HepG2 (cell line): ENCODE measurements at regions not wholly inside any gene's neighbourhood (a gene's known extent, or its start where the extent isn't known, plus 50 kb on each side); places are given as distances from the start of the nearest gene placed in this dataset.

Source experiments
- BCL3 ChIP-seq: sonication (generic); formaldehyde crosslinking; IDR thresholded peaks from 2 replicates; pipeline ENCODE4 v1.5.1; 2020; ENCODE audit warnings: mild to moderate bottlenecking, missing genetic modification reagents, moderate library complexity
- E2F2 ChIP-seq: sonication (generic); formaldehyde crosslinking; IDR thresholded peaks from 2 replicates; pipeline ENCODE4 v1.4.0; 2020; ENCODE audit warnings: missing genetic modification reagents, borderline replicate concordance
- EP300 ChIP-seq, 3 experiments: sonication (generic) in 1 of 3; formaldehyde crosslinking in 1 of 3; IDR thresholded peaks; 2 replicates each; pipeline versions ENCODE4 v1.5.1 to v1.6.1; 2011 to 2020; ENCODE audit warnings: low read depth in 2 of 3, low read length in 2 of 3, borderline replicate concordance in 1 of 3, improper control_type of control experiment in 1 of 3, mild to moderate bottlenecking in 1 of 3, missing genetic modification reagents in 1 of 3, moderate library complexity in 1 of 3
- FLYWCH1 ChIP-seq: sonication (generic); formaldehyde crosslinking; IDR thresholded peaks from 2 replicates; pipeline ENCODE4 v1.8.1; 2023; ENCODE audit warnings: mild to moderate bottlenecking, missing genetic modification reagents
- GABPB1 ChIP-seq: IDR thresholded peaks from 2 replicates; pipeline ENCODE4 v1.6.1; 2016; ENCODE audit warnings: mild to moderate bottlenecking, missing genetic modification reagents, moderate library complexity, missing compliant biosample characterization
- MYC ChIP-seq: sonication (generic); formaldehyde crosslinking; IDR thresholded peaks from 2 replicates; pipeline ENCODE4 v1.9.0; 2021; ENCODE audit warnings: missing genetic modification reagents, borderline replicate concordance
- NCOR1 ChIP-seq: fragments of 200-600 bp; sonication (generic); IDR thresholded peaks from 2 replicates; pipeline ENCODE4 v1.7.0; 2017; ENCODE audit warnings: antibody characterized with exemption, low read length, borderline replicate concordance
- PHF8 ChIP-seq: sonication (generic); formaldehyde crosslinking; IDR thresholded peaks from 2 replicates; pipeline ENCODE4 v1.5.0; 2020; ENCODE audit warnings: missing genetic modification reagents
- TBX3 ChIP-seq: fragments of 450-650 bp; IDR thresholded peaks from 2 replicates; pipeline ENCODE4 v1.6.1; 2017; ENCODE audit warnings: antibody characterized with exemption, mild to moderate bottlenecking, inconsistent platforms, borderline replicate concordance
- TOPORS ChIP-seq: sonication (generic); formaldehyde crosslinking; IDR thresholded peaks from 2 replicates; pipeline ENCODE4 v1.8.0; 2023; ENCODE audit warnings: mild to moderate bottlenecking, missing genetic modification reagents
- TP53 ChIP-seq: sonication (generic); formaldehyde crosslinking; conservative IDR thresholded peaks from 2 replicates; pipeline ENCODE4 v1.4.0; 2020; ENCODE audit warnings: missing genetic modification reagents
- ZNF547 ChIP-seq: sonication (generic); formaldehyde crosslinking; IDR thresholded peaks from 2 replicates; pipeline ENCODE4 v1.5.1; 2020; ENCODE audit warnings: mild to moderate bottlenecking, missing genetic modification reagents
- ZNF557 ChIP-seq: sonication (generic); formaldehyde crosslinking; IDR thresholded peaks from 2 replicates; pipeline ENCODE4 v1.4.0; 2020; ENCODE audit warnings: missing genetic modification reagents
- ZNF709 ChIP-seq: sonication (generic); formaldehyde crosslinking; IDR thresholded peaks from 2 replicates; pipeline ENCODE4 v1.5.0; 2020; ENCODE audit warnings: mild to moderate bottlenecking, missing genetic modification reagents
- ZNF776 ChIP-seq: sonication (generic); formaldehyde crosslinking; IDR thresholded peaks from 2 replicates; pipeline ENCODE4 v1.4.0; 2020; ENCODE audit warnings: mild to moderate bottlenecking, missing genetic modification reagents
- ZSCAN20 ChIP-seq: sonication (generic); formaldehyde crosslinking; IDR thresholded peaks from 2 replicates; pipeline ENCODE4 v1.4.0; 2020; ENCODE audit warnings: missing genetic modification reagents, mild to moderate bottlenecking, borderline replicate concordance
- ZSCAN25 ChIP-seq: sonication (generic); formaldehyde crosslinking; IDR thresholded peaks from 2 replicates; pipeline ENCODE4 v1.8.0; 2022; ENCODE audit warnings: mild to moderate bottlenecking, missing genetic modification reagents
- TF ChIP-seq, protein P1 (sequence below): sonication (generic); formaldehyde crosslinking; IDR thresholded peaks from 2 replicates; pipeline ENCODE4 v1.4.0; 2020; ENCODE audit warnings: mild to moderate bottlenecking, missing genetic modification reagents
- TF ChIP-seq, protein P2 (sequence below): IDR thresholded peaks from 2 replicates; pipeline ENCODE4 v1.6.1; 2016; ENCODE audit warnings: missing compliant biosample characterization, missing genetic modification reagents, borderline replicate concordance
- TF ChIP-seq, protein P3 (sequence below): IDR thresholded peaks from 2 replicates; pipeline ENCODE4 v1.6.1; 2016; ENCODE audit warnings: mild to moderate bottlenecking, missing biosample characterization, missing genetic modification reagents

- TF ChIP-seq, protein P1, sequence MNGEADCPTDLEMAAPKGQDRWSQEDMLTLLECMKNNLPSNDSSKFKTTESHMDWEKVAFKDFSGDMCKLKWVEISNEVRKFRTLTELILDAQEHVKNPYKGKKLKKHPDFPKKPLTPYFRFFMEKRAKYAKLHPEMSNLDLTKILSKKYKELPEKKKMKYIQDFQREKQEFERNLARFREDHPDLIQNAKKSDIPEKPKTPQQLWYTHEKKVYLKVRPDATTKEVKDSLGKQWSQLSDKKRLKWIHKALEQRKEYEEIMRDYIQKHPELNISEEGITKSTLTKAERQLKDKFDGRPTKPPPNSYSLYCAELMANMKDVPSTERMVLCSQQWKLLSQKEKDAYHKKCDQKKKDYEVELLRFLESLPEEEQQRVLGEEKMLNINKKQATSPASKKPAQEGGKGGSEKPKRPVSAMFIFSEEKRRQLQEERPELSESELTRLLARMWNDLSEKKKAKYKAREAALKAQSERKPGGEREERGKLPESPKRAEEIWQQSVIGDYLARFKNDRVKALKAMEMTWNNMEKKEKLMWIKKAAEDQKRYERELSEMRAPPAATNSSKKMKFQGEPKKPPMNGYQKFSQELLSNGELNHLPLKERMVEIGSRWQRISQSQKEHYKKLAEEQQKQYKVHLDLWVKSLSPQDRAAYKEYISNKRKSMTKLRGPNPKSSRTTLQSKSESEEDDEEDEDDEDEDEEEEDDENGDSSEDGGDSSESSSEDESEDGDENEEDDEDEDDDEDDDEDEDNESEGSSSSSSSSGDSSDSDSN (CRISPR knock-in tag) = peak; percentile 90
- TF ChIP-seq, protein P2, sequence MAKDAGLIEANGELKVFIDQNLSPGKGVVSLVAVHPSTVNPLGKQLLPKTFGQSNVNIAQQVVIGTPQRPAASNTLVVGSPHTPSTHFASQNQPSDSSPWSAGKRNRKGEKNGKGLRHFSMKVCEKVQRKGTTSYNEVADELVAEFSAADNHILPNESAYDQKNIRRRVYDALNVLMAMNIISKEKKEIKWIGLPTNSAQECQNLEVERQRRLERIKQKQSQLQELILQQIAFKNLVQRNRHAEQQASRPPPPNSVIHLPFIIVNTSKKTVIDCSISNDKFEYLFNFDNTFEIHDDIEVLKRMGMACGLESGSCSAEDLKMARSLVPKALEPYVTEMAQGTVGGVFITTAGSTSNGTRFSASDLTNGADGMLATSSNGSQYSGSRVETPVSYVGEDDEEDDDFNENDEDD (CRISPR knock-in tag) = peak; percentile 84; the same call in 1 of the 2 replicates
- TF ChIP-seq TBX3 = no peak
- no peak for TF ChIP-seq EP300 (IDR thresholded peaks at IDR 0.05; ENCODE audit: low read depth in 2 of 2, low read length in 2 of 2)
- TF ChIP-seq EP300 (CRISPR knock-in tag; IDR thresholded peaks at IDR 0.05; ENCODE audit: borderline replicate concordance) = no peak
- TF ChIP-seq FLYWCH1 = no peak
- 0 out of 2 replicates have a peak, but pooled peaks have one; percentile 13 for TF ChIP-seq ZNF557 (CRISPR knock-in tag)
- 0 out of 2 replicates have a peak, but pooled peaks have one; percentile 30 for TF ChIP-seq E2F2
- peak; percentile 81; the same call in 1 of the 2 replicates for TF ChIP-seq ZNF547 (CRISPR knock-in tag)
- TF ChIP-seq TOPORS = 0 out of 2 replicates have a peak, but pooled peaks have one; percentile 32
- TF ChIP-seq BCL3 (CRISPR knock-in tag) = peak; percentile 66; the same call in 1 of the 2 replicates
- TF ChIP-seq GABPB1 (CRISPR knock-in tag) = peak; percentile 87
- no peak for TF ChIP-seq ZNF776 (CRISPR knock-in tag)
- TF ChIP-seq MYC (CRISPR knock-in tag) = peak; percentile 71; the same call in 1 of the 2 replicates
- TF ChIP-seq ZSCAN20 (CRISPR knock-in tag) = no peak
- TF ChIP-seq NCOR1 = no peak
- no peak for TF ChIP-seq TP53 (CRISPR knock-in tag)
- TF ChIP-seq, protein P3, sequence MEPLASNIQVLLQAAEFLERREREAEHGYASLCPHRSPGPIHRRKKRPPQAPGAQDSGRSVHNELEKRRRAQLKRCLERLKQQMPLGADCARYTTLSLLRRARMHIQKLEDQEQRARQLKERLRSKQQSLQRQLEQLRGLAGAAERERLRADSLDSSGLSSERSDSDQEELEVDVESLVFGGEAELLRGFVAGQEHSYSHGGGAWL = no peak
- peak; percentile 64; the same call in 1 of the 2 replicates for TF ChIP-seq ZSCAN25
- 0 out of 2 replicates have a peak, but pooled peaks have one; percentile 46 for TF ChIP-seq PHF8
- TF ChIP-seq ZNF709 = peak; percentile 86
Observed at GRCh38 chr10:46106410-46107255, 60.6 kb upstream of the MSMB start (continued).
